Smooth muscle cell (in vitro differentiated cells): ENCODE measurements at regions not wholly inside any gene's neighbourhood (a gene's known extent, or its start where the extent isn't known, plus 50 kb on each side); places are given as distances from the start of the nearest gene placed in this dataset.

ENCODE experiments used
- DNase-seq: peaks from one replicate; lab custom pipeline; 2025; ENCODE audit not compliant: unreplicated experiment; lab: John Stamatoyannopoulos, UW
- H2AFZ ChIP-seq: fragments of 200-600 bp; sonication (generic); 2 replicates; pipeline ENCODE4 v1.6.0; 2016; ENCODE audit warnings: antibody characterized with exemption, low read depth, mild to moderate bottlenecking
- H3F3A ChIP-seq: fragments of 200-600 bp; sonication (generic); 2 replicates; pipeline ENCODE4 v1.6.0; 2017; ENCODE audit warnings: antibody characterized with exemption, low read depth
- H3K27ac ChIP-seq: fragments of 200-600 bp; sonication (generic); 2 replicates; pipeline ENCODE4 v1.5.1; 2016; ENCODE audit warnings: low read depth, mild to moderate bottlenecking
- H3K27me3 ChIP-seq: fragments of 200-600 bp; sonication (generic); 2 replicates; pipeline ENCODE4 v1.6.1; 2016; ENCODE audit warnings: low read depth, mild to moderate bottlenecking
- H3K36me3 ChIP-seq: fragments of 200-600 bp; sonication (generic); 2 replicates; pipeline ENCODE4 v1.5.1; 2016; ENCODE audit warnings: low read depth
- H3K4me1 ChIP-seq: fragments of 200-600 bp; sonication (generic); 2 replicates; pipeline ENCODE4 v1.5.1; 2016; ENCODE audit warnings: low read depth
- H3K4me2 ChIP-seq: fragments of 200-600 bp; sonication (generic); 2 replicates; pipeline ENCODE4 v1.6.0; 2016; ENCODE audit warnings: mild to moderate bottlenecking
- H3K4me3 ChIP-seq: fragments of 200-600 bp; sonication (generic); 2 replicates; pipeline ENCODE4 v1.5.1; 2016; ENCODE audit warnings: mild to moderate bottlenecking
- H3K79me2 ChIP-seq: fragments of 200-600 bp; sonication (generic); 2 replicates; pipeline ENCODE4 v1.6.0; 2016; ENCODE audit warnings: low read depth, mild to moderate bottlenecking
- H3K9ac ChIP-seq: fragments of 200-600 bp; sonication (generic); 2 replicates; pipeline ENCODE4 v1.6.0; 2016; ENCODE audit warnings: low read depth
- H3K9me3 ChIP-seq: fragments of 200-600 bp; sonication (generic); replicated peaks from 2 replicates; pipeline ENCODE4 v1.5.1; 2016; ENCODE audit warnings: low read depth
- H4K20me1 ChIP-seq: fragments of 200-600 bp; sonication (generic); 2 replicates; pipeline ENCODE4 v1.6.0; 2016; ENCODE audit warnings: low read depth
- WGBS: methylation state at CpG from one replicate; pipeline ENCODE4 v1.1.7; 2016; ENCODE audit warnings: low lambda C conversion rate; 5-methylcytosine and 5-hydroxymethylcytosine counted together
- TF ChIP-seq, protein P1 (sequence below): fragments of 200-600 bp; sonication (generic); IDR thresholded peaks from 2 replicates; pipeline ENCODE4 v1.5.1; 2017; ENCODE audit warnings: borderline replicate concordance, mild to moderate bottlenecking, antibody characterized with exemption; ENCODE audit not compliant: insufficient read depth, poor library complexity, severe bottlenecking

DNA sequence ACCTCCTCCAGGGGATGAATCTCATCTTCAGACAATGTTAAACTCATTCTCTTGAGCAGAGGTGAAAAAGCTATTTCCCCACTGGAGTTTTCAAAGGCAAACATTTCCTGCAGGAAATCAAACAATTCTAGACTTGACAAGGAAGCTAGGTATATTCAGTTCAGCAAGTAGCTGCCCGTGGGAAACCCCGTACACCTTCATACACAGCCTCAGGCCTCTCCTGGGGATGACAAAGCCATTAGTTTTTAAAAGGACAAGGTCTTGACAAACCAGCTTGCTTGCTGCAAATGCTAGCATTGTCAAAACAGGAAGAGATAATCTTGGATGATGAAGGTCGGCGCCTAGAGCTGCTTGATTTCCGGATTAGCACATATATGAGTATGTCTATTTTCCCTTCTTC, 1630.8 kb upstream of the TENM4 start:
- no peaks in the 10 kb centered on the region for H4K20me1 ChIP-seq
- H3K27ac ChIP-seq, result no peak overlapping the region
- WGBS, result 63% methylated on average over 5 of the region's 5 CpGs

DNA sequence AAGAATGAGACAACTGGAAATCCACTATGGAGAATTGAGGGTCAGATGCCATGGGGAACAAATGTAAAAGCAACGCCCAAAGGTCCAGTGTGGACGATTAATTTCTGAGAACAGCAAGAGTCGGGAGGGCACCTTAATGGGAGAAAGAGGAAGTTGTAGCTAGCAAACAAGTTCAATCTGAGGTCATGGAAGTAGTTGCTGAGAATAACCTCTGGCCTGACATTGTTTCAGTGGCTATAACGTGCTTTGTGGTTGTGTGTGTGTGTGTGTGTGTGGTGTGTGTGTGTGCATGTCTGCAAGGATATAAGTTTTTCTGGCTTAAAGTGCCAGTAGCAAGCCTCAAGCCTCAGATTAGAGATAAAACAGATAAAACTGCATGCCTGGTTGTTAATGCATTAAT, 1630.1 kb upstream of the TENM4 start:
- Histone ChIP-seq H4K20me1 (no peaks in the 10 kb centered on the region), H3K27me3 (no peaks in the 10 kb centered on the region), H3K4me1 (no peaks in the 10 kb centered on the region), H3F3A (no peaks in the 10 kb centered on the region), H3K4me2 (no peak overlapping the region), H3K4me3 (no peak overlapping the region), H2AFZ (no peak overlapping the region), H3K36me3 (no peaks in the 10 kb centered on the region), H3K79me2 (no peaks in the 10 kb centered on the region), H3K27ac (no peak overlapping the region), H3K9ac (no peak overlapping the region), H3K9me3 (no peaks in the 10 kb centered on the region)
- WGBS, result 83% methylated on average over 4 of the region's 4 CpGs
- no peak for DNase-seq
- TF ChIP-seq, protein P1, sequence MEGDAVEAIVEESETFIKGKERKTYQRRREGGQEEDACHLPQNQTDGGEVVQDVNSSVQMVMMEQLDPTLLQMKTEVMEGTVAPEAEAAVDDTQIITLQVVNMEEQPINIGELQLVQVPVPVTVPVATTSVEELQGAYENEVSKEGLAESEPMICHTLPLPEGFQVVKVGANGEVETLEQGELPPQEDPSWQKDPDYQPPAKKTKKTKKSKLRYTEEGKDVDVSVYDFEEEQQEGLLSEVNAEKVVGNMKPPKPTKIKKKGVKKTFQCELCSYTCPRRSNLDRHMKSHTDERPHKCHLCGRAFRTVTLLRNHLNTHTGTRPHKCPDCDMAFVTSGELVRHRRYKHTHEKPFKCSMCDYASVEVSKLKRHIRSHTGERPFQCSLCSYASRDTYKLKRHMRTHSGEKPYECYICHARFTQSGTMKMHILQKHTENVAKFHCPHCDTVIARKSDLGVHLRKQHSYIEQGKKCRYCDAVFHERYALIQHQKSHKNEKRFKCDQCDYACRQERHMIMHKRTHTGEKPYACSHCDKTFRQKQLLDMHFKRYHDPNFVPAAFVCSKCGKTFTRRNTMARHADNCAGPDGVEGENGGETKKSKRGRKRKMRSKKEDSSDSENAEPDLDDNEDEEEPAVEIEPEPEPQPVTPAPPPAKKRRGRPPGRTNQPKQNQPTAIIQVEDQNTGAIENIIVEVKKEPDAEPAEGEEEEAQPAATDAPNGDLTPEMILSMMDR, result no peak

More for the DNA sequence above, 1630.8 kb upstream of the TENM4 start:
- TF ChIP-seq, protein P1, result no peak
- Histone ChIP-seq H3K4me2 (no peak overlapping the region), H3K36me3 (no peaks in the 10 kb centered on the region), H3K79me2 (no peaks in the 10 kb centered on the region), H3K4me1 (no peaks in the 10 kb centered on the region), H2AFZ (no peak overlapping the region), H3K4me3 (no peak overlapping the region), H3K9me3 (no peaks in the 10 kb centered on the region), H3K9ac (no peak overlapping the region), H3K27me3 (no peaks in the 10 kb centered on the region), H3F3A (no peaks in the 10 kb centered on the region)
- DNase-seq, result no peak

DNA sequence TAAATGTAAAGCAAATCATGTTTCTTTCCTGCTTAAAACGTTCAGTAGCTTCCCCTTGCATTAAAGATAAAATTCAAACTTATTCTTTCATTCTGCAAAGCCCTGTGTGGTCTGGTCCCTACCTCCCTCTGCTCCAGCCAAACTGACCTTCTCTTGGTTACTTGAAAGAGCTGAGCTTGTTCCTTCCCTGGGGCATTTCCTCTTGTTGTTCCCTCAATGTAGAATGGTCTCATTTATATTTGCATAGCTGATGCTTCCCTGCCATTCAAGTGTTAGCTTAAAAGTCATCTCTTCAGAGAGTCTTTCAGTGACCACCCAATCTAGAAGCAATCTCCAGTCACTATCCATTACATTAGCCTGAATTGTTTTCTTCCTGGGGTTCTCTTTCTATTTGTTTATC, 1618.5 kb upstream of the TENM4 start:
- Histone ChIP-seq H3K9me3 (no peaks in the 10 kb centered on the region), H4K20me1 (no peaks in the 10 kb centered on the region), H3K79me2 (no peaks in the 10 kb centered on the region), H3F3A (no peaks in the 10 kb centered on the region), H3K36me3 (no peaks in the 10 kb centered on the region), H3K9ac (no peak overlapping the region), H2AFZ (no peak overlapping the region), H3K4me1 (no peaks in the 10 kb centered on the region), H3K4me2 (no peak overlapping the region), H3K27me3 (peaks cover 6% of the 10 kb centered on the region), H3K4me3 (no peak overlapping the region), H3K27ac (no peak overlapping the region)
- DNase-seq, result no peak
- 11% methylated on average over 1 of the region's 1 CpG for WGBS
- TF ChIP-seq, protein P1, result no peak

DNA sequence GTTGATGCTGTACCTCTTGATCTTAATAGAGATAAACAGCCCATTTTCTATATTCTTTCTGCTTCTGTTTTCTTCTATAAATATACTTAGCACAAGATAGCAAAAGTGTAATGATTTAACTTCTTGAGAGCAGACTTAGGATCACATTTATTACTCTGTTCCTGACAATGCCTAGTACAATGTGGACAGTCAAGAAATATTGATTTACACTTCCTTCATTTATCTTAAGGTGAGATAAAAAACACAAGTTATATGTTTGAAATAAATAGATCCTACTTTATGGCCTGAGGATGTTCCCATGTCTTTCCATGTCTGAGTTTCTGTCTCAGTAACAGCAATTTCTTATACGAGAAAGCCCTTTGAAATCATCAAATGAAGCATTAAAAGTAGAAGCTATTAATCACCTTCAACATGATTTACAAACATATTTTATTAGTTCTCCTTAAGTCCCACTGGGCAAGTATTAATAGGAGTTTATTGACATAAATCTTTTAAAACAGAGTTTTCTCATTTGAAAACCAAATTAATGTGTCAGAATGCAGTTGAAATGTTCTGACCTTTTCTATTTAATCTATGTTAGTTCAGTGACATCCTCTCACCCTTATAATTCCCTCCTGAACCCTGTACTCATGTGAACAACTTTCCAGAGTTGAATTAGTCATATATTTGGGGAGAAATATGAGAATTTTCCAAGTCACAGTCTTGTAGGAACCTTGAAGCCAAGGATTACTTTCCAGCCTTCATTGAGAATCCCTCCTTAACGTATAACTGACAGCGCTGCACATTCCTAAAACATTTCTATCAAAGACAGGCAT, 1611.7 kb upstream of the TENM4 start:
- no peaks in the 10 kb centered on the region for H3K36me3 ChIP-seq
- no peaks in the 10 kb centered on the region for H3K4me1 ChIP-seq
- H3K9me3 ChIP-seq, result no peaks in the 10 kb centered on the region
- 86% methylated on average over 3 of the region's 3 CpGs for WGBS
- H3K27ac ChIP-seq, result no peak overlapping the region
- H3K9ac ChIP-seq, result no peak overlapping the region
- DNase-seq, result no peak
- H2AFZ ChIP-seq, result no peak overlapping the region
- TF ChIP-seq, protein P1, result no peak
- H3K27me3 ChIP-seq, result no peaks in the 10 kb centered on the region
- no peaks in the 10 kb centered on the region for H3F3A ChIP-seq
- H3K79me2 ChIP-seq, result no peaks in the 10 kb centered on the region
- no peak overlapping the region for H3K4me3 ChIP-seq
- no peaks in the 10 kb centered on the region for H4K20me1 ChIP-seq
- H3K4me2 ChIP-seq, result no peak overlapping the region
